GM21526 (cell line): ENCODE measurements at regions not wholly inside any gene's neighbourhood (a gene's known extent, or its start where the extent isn't known, plus 50 kb on each side); places are given as distances from the start of the nearest gene placed in this dataset.

Source experiments
- ATAC-seq: cut with Tn5 transposase; IDR thresholded peaks from one replicate; pipeline ENCODE4 v1.9.1; 2021; ENCODE audit warnings: moderate library complexity; ENCODE audit not compliant: unreplicated experiment, low FRiP score

GRCh38 chr12:13371797-13372196, 175.3 kb downstream of the EMP1 start:
- no peak for ATAC-seq

- ATAC-seq: no peak
These were observed 174.8 kb downstream of the EMP1 start for GRCh38 chr12:13371367-13371766.

- ATAC-seq: no peak
These were observed 173.0 kb downstream of the EMP1 start for GRCh38 chr12:13369474-13370056.

GRCh38 chr12:13368971-13369370, 172.4 kb downstream of the EMP1 start:
- ATAC-seq: no peak

- no peak for ATAC-seq
These were observed 171.9 kb downstream of the EMP1 start for GRCh38 chr12:13368431-13368830.

- no peak for ATAC-seq
These were observed 171.4 kb downstream of the EMP1 start for GRCh38 chr12:13367973-13368372.

GRCh38 chr12:13365748-13366366, 169.3 kb downstream of the EMP1 start:
- no peak for ATAC-seq

GRCh38 chr12:13362260-13362841, 165.8 kb downstream of the EMP1 start:
- ATAC-seq: peak; percentile 100

- no peak for ATAC-seq
These were observed 163.1 kb downstream of the EMP1 start for GRCh38 chr12:13359636-13360035.

- no peak for ATAC-seq
These were observed 161.9 kb downstream of the EMP1 start for GRCh38 chr12:13358391-13358905.

- ATAC-seq: no peak
These were observed 154.4 kb downstream of the EMP1 start for GRCh38 chr12:13350946-13351345.

GRCh38 chr12:13350381-13350780, 153.9 kb downstream of the EMP1 start:
- ATAC-seq: no peak

GRCh38 chr12:13348464-13348863, 151.9 kb downstream of the EMP1 start:
- no peak for ATAC-seq

GRCh38 chr12:13347241-13348043, 150.9 kb downstream of the EMP1 start:
- no peak for ATAC-seq

- ATAC-seq: no peak
These were observed 149.2 kb downstream of the EMP1 start for GRCh38 chr12:13345722-13346121.

GRCh38 chr12:13343375-13343774, 146.8 kb downstream of the EMP1 start:
- no peak for ATAC-seq

- ATAC-seq: no peak
These were observed 146.4 kb downstream of the EMP1 start for GRCh38 chr12:13342971-13343370.

GRCh38 chr12:13340149-13340548, 143.6 kb downstream of the EMP1 start:
- ATAC-seq: no peak

- ATAC-seq: no peak
These were observed 143.0 kb downstream of the EMP1 start for GRCh38 chr12:13339538-13339937.

- no peak for ATAC-seq
These were observed 142.6 kb downstream of the EMP1 start for GRCh38 chr12:13339091-13339490.

GRCh38 chr12:13337791-13338190, 141.3 kb downstream of the EMP1 start:
- ATAC-seq: no peak
